AG04449 (cell line): ENCODE measurements at regions not wholly inside any gene's neighbourhood (a gene's known extent, or its start where the extent isn't known, plus 50 kb on each side); places are given as distances from the start of the nearest gene placed in this dataset.

Experiments used
- CTCF ChIA-PET: fragments of 350-600 bp; formaldehyde crosslinking; extraction: SDS; loops from one replicate; lab custom pipeline; 2021; ENCODE audit warnings: antibody characterized with exemption; lab: Yijun Ruan, JAX
- POLR2A ChIA-PET: fragments of 400-600, 350-600 bp; formaldehyde crosslinking; extraction: SDS; loops from one replicate; lab custom pipeline; 2020; ENCODE audit warnings: antibody characterized with exemption, inconsistent platforms; lab: Yijun Ruan, JAX
- DNase-seq: peaks from one replicate; pipeline ENCODE4 v3.0.0-alpha.2; 2010; ENCODE audit warnings: low read depth, low spot score
- H3K4me3 ChIP-seq: 2 replicates; pipeline ENCODE4 v1.5.1; 2011; ENCODE audit warnings: low read depth, mild to moderate bottlenecking, control low read depth, low read length
- TF ChIP-seq, protein P1 (sequence below): IDR thresholded peaks from one replicate; pipeline ENCODE4 v1.5.1; 2011; ENCODE audit warnings: mild to moderate bottlenecking, moderate library complexity, low read length, control low read depth, inconsistent platforms; ENCODE audit not compliant: insufficient read depth; ENCODE audit errors: missing control alignments

- TF ChIP-seq, protein P1, sequence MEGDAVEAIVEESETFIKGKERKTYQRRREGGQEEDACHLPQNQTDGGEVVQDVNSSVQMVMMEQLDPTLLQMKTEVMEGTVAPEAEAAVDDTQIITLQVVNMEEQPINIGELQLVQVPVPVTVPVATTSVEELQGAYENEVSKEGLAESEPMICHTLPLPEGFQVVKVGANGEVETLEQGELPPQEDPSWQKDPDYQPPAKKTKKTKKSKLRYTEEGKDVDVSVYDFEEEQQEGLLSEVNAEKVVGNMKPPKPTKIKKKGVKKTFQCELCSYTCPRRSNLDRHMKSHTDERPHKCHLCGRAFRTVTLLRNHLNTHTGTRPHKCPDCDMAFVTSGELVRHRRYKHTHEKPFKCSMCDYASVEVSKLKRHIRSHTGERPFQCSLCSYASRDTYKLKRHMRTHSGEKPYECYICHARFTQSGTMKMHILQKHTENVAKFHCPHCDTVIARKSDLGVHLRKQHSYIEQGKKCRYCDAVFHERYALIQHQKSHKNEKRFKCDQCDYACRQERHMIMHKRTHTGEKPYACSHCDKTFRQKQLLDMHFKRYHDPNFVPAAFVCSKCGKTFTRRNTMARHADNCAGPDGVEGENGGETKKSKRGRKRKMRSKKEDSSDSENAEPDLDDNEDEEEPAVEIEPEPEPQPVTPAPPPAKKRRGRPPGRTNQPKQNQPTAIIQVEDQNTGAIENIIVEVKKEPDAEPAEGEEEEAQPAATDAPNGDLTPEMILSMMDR: no peak
- ChIA-PET POLR2A (no interaction called here), CTCF (no interaction called here)
- H3K4me3 ChIP-seq: no peak overlapping the region
- DNase-seq: no peak
Observed at GRCh38 chr16:13791095-13791494, 128.9 kb upstream of the ERCC4 start.

DNA sequence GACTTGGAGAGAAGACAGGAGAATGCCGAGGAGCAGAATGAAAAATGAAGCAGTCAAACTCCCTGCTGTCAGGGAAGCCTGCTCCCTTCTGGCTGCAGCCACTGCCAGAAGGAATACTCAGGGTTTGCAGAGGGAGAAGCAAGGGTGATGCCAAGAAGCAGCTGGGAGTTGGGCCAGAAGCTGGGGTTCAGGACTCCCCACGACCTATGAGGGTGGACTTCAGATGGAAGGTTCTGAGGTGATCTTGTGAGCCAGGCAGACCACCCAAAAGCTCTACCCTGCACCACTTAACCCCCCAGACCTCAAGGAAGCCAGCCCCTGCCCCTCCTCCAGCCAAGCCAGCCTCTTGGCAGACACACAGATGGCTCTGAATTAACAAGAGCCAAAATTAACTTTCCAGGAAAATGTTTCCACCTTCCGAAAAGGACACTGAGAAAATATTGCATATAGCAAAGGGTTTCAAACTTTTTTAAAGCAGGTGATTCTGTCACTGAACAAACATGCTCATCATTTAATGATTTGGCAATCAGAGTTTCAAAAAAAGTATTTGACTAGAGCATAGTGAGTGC lies 126.0 kb upstream of the ERCC4 start:
- no peak for DNase-seq
- POLR2A ChIA-PET: no interaction called here
- CTCF ChIA-PET: no interaction called here
- TF ChIP-seq, protein P1: no peak
- no peak overlapping the region for H3K4me3 ChIP-seq

DNA sequence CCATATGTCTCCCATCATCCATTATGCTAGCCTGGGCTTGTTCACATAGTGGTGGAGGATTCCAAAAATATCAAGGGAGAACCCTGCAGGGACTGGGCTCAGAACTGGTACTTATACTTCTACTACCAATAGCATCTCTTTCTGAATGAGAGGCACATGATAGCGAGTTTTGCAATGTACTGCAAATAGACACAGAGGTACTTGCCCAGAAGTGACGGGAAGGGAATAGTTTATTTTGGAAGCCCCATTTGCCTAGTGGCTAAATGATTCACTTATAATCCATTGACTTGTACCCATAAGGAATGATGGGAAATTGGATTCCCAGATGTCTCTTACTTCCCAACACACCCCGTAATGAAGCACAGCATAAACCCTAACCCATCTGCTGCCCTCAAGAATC lies 124.8 kb upstream of the ERCC4 start:
- TF ChIP-seq, protein P1: no peak
- no peak overlapping the region for H3K4me3 ChIP-seq
- CTCF ChIA-PET: no interaction called here
- no peak for DNase-seq
- POLR2A ChIA-PET: no interaction called here

GRCh38 chr16:13797718-13798117 lies 122.2 kb upstream of the ERCC4 start:
- TF ChIP-seq, protein P1: no peak
- no peak for DNase-seq
- H3K4me3 ChIP-seq: no peak overlapping the region
- ChIA-PET POLR2A (no interaction called here), CTCF (no interaction called here)

GRCh38 chr16:13798211-13798610 lies 121.7 kb upstream of the ERCC4 start:
- no peak for DNase-seq
- POLR2A ChIA-PET: no interaction called here
- CTCF ChIA-PET: no interaction called here
- TF ChIP-seq, protein P1: no peak
- no peak overlapping the region for H3K4me3 ChIP-seq

- ChIA-PET POLR2A (no interaction called here), CTCF (no interaction called here)
- TF ChIP-seq, protein P1: no peak
- no peak for DNase-seq
- no peak overlapping the region for H3K4me3 ChIP-seq
Observed at GRCh38 chr16:13803974-13804373, 116.0 kb upstream of the ERCC4 start.
